22Rv1 (cell line): ENCODE measurements at regions not wholly inside any gene's neighbourhood (a gene's known extent, or its start where the extent isn't known, plus 50 kb on each side); places are given as distances from the start of the nearest gene placed in this dataset.
"Not testable (repeated sequence)": the region's sequence is repeated elsewhere in the genome, so short reads cannot be mapped to it uniquely, and the experiment has no call there.

Experiments
- H3K27ac ChIP-seq: fragments of 450-650 bp; 2 replicates; pipeline ENCODE4 v1.5.1; 2017
- ZFX ChIP-seq: fragments of 450-650 bp; IDR thresholded peaks from 2 replicates; pipeline ENCODE4 v1.6.1; 2017; ENCODE audit warnings: antibody characterized with exemption, borderline replicate concordance
- TF ChIP-seq, protein P1 (sequence below): fragments of 450-650 bp; IDR thresholded peaks from 2 replicates; pipeline ENCODE4 v1.5.1; 2017; ENCODE audit warnings: mild to moderate bottlenecking

DNA sequence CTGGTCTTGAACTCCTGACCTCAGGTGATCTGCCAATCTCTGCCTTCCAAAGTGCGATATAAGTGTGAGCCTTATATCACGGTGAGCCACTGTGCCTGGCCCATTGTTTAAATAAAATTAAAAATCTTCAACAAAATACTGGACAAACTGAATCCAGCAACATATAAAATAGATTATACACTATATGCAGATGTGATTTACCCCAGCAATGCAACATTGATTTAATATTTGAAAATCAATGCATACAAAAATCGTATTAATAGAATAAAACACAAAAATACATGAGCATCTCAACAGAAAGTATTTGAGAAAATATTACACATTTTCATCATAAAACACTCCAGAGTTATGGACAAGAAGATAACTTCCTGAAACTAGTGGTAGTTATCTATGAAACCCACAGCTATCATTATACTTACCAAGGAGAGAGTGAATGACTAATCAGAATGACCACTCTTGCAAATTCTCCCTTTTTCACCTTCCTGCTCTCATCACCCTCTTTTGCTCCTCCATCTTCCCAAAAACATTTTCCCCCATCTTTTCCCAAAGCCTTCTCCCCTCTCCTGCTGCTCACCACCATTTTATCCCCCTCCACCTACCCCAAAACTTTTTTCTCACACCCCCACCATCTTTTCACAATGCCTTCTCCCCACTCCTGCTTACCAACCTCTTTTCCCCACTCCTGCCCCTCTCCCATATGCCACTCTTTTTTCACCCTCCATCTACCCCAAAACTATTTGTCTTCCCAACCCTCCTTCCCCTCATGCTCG lies 122.1 kb upstream of the VPREB1 start:
- TF ChIP-seq, protein P1, sequence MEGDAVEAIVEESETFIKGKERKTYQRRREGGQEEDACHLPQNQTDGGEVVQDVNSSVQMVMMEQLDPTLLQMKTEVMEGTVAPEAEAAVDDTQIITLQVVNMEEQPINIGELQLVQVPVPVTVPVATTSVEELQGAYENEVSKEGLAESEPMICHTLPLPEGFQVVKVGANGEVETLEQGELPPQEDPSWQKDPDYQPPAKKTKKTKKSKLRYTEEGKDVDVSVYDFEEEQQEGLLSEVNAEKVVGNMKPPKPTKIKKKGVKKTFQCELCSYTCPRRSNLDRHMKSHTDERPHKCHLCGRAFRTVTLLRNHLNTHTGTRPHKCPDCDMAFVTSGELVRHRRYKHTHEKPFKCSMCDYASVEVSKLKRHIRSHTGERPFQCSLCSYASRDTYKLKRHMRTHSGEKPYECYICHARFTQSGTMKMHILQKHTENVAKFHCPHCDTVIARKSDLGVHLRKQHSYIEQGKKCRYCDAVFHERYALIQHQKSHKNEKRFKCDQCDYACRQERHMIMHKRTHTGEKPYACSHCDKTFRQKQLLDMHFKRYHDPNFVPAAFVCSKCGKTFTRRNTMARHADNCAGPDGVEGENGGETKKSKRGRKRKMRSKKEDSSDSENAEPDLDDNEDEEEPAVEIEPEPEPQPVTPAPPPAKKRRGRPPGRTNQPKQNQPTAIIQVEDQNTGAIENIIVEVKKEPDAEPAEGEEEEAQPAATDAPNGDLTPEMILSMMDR: no peak
- TF ChIP-seq ZFX: no peak
- H3K27ac ChIP-seq: peak overlapping the region; percentile 72

DNA sequence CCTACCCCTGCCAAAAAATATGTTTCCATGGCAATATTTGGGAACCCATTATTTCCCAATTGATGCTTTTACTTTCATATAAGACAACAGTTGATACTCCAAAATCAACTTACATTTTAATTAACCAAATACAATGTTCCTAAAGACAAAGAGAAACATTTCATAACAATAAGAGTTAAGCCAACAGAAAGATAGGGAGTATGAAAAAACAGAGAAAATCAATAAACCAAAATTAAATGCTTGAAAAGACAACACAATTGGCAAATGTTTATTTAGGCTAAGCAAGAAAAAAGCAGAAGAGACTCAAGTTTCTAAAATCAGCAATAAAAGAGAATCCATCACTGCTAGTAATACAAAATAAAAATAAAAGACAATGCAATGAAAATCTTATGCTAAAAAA lies 123.1 kb upstream of the VPREB1 start:
- H3K27ac ChIP-seq: no peak overlapping the region
- TF ChIP-seq, protein P1: no peak
- TF ChIP-seq ZFX: no peak

DNA sequence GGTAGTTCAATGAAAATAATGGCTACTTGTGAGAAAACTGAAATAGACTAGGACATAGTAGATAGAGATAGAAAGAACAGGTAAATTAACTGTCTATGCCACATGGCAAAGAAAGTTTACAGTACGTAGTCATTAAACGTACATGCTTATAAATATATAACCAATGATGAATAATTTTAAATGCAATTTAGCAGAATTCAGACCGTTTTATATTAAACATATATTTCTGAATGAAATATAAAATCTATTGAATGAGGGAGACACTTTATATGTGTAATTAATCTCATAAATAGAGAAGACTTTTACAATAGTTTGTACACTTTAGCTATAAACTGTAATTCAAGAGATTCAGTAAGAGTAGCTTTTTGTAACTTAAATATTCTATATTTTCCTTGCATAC lies 124.4 kb upstream of the VPREB1 start:
- TF ChIP-seq ZFX: no peak
- TF ChIP-seq, protein P1: no peak
- H3K27ac ChIP-seq: no peak overlapping the region

DNA sequence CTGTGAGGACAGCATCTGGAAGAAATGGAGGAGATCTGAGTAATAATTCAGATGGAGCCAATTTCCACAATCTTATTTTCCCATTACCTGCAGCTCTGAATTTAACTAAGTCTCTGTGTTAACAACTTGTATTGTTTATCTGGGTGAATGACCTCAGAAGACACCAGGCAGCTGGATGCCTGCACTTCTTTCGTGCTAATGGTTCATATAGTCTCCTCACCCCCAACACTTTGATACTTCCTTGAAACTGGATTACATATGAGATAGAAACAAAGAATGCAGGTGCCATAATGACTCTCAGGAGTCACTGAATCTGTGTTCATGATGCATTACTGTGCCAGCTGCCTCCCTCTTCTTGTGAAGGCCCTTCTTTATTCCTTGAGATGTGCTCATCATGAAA lies 125.6 kb upstream of the VPREB1 start:
- TF ChIP-seq, protein P1: no peak
- TF ChIP-seq ZFX: no peak
- no peak overlapping the region for H3K27ac ChIP-seq

DNA sequence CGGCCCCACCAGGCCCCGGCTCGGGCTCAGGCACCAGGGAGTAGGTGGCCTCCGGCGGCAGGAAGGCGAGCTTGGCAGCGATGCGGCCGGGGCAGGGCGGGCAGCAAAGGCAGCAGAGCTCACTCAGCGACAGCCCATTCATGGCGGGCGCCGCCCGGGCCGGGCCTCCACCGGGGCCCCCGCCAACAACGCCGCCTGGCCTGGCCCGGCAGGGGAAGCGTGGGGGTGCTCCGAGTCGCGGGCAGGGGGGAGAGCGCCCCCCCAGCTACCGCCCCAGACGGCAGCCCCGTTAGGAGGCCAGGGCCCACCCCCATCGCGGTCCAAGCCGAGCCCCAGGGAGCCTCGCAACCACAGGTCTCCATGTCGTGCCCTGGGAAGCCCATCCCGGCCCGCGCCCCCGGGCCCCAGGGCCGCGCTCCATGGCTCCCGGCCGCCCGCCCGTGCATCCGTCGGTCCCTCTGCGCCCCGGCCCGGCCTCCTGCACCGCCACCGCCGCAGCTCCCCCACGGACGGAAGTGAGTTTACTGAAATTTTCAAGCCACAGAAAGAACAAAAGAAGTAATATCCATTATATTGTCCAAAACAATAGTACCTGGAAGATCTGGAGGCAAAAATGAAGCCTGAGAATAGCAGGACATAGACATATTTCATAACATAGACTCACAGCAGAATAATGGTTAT lies 126.6 kb upstream of the VPREB1 start:
- not testable (repeated sequence) for H3K27ac ChIP-seq

DNA sequence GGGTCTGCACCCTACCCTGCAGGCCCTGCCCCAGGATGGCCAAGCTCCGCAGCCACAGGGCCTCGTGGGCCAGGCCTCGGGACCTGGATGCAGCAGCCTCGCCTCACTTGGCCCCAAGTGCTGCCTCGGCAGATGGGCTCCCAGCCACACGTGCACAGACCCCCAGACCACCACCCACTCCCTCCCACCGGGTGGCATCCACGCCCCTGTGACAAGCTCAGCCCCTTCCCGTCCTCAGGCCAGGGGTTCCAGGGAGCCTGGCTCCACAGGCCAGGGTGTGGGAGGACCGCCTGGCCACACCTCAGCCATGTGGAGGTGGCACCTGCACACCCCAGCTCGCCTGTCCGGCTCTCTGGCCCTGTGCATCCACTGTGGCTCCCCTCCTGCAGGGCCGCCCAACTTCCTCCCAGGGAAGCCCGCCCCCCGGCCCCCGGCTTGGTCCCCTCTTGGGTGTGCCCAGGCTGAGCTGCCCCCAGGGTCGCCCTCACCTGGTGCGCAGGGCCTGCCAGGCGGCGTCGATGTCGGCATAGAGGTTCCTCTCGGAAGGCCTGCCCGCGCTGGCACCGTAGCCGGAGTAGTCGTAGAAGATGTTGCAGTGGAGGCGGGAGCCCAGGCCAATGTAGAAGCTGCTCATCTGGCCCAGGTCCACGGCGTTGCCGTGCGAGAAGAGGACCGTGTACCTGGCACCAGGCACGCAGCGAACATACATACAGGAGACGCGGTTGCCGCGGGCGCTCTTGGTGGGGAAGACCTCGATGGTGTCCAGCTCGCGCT lies 127.4 kb upstream of the VPREB1 start:
- H3K27ac ChIP-seq: not testable (repeated sequence)

DNA sequence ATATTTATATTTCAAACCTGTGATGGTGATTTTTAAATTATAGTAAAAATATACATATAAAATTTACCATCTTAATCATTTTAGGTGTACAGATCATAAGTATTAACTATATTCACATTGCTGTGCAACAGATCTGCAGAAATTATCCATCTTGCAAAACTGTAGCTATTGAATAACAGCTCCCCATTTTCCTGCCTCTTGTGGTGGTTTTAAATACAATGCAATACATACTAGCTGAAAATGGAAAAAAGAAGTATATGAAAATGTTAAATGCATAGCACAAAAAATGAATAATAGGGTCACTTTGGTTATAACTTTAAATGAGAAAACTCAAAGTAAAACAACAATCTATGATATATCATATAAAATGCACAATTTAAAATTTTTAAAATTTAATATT lies 130.9 kb upstream of the VPREB1 start:
- H3K27ac ChIP-seq: no peak overlapping the region
- TF ChIP-seq, protein P1: no peak
- no peak for TF ChIP-seq ZFX

DNA sequence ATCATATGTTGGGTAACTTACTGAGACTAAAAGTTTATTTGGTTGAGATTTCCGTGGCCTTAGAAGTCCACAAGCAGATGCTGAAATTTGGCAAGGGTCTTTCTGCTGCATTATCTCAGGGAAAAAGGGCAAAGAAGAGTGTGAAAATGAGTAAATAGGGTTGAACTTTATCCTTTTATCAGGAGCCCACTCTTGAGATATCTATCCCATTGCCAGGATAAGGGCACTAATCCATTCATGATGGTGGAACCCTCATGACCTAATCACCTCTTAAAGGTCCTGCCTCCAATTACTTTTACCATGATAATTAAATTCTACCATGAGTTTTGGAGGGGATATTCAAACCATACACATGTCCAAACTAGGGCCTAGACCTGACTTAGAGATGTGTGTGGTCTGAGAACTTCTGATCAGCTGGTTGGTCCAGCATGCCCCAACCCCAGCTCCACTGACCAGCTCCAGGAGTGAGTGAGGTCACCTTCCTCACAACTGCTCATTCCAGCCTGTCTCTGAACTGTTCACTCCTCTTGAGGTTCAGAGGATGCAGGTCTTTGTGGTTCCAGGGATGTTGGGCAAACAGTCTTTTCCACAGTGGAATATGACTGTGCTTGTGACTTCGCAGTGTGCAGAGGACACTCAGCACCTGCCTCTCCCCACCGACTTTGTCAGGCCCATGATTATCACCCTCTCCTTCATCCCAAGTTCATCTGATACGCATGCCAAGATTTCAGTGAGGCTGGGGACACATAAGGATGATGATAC lies 130.1 kb upstream of the TOP3B start:
- TF ChIP-seq, protein P1: no peak
- TF ChIP-seq ZFX: no peak
- no peak overlapping the region for H3K27ac ChIP-seq
